HG03558 (cell line): ENCODE measurements at regions not wholly inside any gene's neighbourhood (a gene's known extent, or its start where the extent isn't known, plus 50 kb on each side); places are given as distances from the start of the nearest gene placed in this dataset.
"Not testable (repeated sequence)": the region's sequence is repeated elsewhere in the genome, so short reads cannot be mapped to it uniquely, and the experiment has no call there.

Source experiments
- ATAC-seq: cut with Tn5 transposase; IDR thresholded peaks from one replicate; pipeline ENCODE4 v1.9.1; 2021; ENCODE audit warnings: moderate number of reproducible peaks; ENCODE audit not compliant: unreplicated experiment; ENCODE audit errors: extremely low read depth

DNA sequence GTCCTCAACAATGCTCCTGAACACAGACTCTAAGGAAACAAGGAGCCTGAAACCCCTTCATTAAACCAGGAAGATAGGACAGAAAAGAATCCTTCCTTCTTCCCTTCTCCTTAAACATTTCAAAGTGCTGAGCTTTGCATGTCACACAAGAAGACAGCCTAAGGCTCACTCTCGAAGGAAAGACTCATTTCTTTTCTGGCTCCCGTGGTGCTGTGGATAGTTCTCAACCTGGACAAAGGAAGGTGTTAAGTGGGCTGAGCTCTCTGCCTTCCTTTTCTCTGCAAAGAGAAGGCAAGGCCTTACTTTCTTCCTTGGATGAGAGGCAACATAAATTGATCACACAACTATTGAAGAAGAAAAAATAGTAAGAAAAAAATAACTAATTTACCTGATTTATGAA lies 452.4 kb upstream of the DDI1 start:
- ATAC-seq, result no peak

- ATAC-seq, result no peak
These were observed 451.7 kb upstream of the DDI1 start for GRCh38 chr11:103584720-103585119.

- no peak for ATAC-seq
These were observed 451.0 kb upstream of the DDI1 start for GRCh38 chr11:103585401-103585800.

DNA sequence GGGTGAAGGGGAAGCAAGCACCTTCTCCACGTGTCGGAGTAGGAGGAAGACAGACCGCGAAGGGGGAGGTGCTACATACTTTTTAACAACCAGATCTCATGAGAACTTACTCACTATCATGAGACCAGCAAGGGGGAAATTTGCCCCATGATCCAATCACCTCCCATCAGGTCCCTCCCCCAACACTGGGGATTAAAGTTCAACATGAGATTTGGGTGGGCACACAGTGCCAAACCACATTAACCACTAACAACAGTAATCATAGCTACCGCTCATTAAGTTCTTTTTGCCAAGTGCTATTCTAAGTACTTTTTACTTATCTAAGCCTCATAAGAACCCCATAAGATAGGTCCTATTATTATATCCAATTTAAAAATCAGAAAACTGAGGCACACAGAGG lies 450.5 kb upstream of the DDI1 start:
- ATAC-seq, result no peak

DNA sequence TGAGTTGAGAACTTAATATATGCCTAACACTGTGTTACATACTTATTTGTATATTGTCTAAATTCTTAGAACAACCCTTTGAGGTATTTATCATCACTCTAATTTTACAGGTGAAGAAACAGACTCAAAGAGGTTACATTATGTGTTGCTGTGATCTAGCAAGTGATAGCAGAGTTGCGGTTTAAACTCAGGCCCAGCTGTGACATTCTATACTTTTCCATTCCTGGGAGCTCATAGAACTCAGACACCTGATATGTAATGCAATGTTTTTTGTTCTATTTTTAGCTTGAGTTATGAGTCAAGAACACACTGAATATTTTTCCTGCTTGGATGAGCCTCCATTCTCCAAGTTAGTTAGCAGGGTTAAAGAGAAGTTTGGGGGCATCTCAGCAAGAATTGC lies 449.7 kb upstream of the DDI1 start:
- ATAC-seq, result no peak

GRCh38 chr11:103587901-103588788 lies 448.3 kb upstream of the DDI1 start:
- no peak for ATAC-seq

GRCh38 chr11:103591554-103591953 lies 444.9 kb upstream of the DDI1 start:
- ATAC-seq, result no peak

DNA sequence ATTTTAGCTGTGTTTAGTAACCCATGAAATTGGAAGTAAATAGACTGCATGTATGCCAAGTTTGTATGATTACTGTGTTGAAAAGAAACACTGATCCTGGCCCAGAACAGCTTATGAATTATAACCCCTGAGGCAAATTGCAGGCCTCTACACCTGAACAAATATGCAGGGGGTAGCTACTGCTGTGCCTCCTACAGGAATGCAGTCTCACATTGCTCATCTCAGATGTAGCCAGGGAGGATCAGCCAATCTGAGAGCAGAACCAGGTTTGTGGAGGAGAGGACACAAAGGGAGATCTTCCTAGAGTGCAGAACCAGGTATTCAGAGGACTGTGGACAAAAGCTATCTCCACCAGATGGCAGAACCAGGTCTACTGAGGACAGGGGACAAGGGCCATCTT lies 442.2 kb upstream of the DDI1 start:
- ATAC-seq, result no peak

GRCh38 chr11:103596315-103596714 lies 440.1 kb upstream of the DDI1 start:
- no peak for ATAC-seq

DNA sequence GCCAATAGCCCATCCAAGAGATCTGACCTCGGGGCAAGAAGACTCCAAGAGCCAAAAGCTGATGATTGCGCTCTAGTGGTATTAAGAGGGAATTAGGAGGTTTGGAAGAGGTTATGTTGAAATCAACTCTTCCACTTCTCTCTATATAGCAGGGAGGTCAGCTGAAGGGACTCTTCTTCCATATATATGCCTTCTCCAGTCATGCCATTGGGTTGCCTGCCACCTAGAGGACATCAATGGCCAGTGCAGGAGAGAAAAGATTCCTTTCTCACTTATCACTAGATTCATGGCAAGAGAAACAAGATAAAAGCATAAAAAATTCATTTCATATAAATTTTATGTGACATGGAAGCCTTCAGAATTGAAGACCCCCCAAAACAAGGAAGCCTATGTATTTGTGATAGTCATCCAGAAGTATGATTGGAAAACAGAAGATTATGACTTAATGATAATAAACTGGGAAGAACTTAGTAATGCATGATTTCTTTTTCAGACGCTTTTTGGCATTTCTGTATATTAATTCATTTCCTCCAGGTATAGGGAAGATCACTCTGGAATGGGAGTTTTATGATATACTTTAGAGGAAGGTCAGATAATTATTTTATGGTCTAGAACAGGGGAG lies 435.1 kb upstream of the DDI1 start:
- peak; percentile 96 for ATAC-seq

DNA sequence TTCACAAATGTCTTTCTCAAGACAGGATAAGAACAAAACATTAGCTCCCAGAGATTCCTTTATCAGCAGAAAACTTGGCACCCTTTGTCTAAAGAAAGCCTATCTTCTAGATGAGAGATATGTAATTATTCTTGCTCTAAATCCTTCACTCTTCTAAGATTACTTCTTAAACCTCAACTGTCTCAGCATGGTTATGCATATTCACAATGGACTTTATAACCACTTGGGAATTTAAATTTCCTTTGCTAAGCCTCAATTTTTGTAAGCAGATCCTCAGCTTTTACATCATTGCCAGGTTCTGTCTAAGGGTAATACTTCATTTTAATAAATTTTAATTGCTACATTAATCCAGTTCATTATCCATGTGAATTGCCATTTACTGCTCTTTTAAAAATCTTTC lies 433.6 kb upstream of the DDI1 start:
- ATAC-seq, result no peak

DNA sequence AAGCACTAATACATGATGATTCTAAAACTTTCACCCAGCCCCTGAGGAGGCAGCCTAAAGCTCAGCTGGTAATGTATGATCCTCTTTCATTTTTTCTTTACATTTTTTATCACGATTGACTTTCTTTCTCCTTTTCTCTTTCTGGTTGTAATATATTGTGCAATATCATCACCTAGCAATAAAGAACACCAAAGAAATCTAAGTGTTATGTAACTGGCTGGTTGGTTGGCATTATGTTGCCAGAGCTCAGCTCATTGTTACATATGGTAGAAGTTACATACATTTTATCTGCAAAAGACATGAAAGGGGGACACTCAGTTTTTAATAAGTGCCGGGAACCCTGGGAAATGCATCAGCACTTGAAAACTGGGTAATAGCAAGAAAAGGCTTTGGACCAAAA lies 432.1 kb upstream of the DDI1 start:
- no peak for ATAC-seq

DNA sequence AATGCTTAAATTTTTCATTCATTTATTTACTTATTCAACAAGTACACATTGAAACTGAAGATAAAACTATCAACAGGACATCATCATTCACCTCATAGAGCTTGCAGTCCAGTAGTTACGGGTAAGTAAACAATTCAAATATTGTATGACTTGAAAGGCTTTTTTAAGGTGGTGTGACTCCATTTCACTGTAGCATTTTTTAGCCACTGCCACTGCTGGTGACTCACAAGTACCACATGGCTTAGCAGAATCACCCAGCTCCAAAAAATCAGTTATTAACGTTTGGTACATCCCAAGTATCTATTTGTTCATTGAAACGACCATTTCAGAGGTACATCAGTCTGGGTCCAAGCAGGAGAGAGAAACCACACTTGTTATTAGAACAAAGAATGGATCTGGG lies 427.9 kb upstream of the DDI1 start:
- no peak for ATAC-seq

DNA sequence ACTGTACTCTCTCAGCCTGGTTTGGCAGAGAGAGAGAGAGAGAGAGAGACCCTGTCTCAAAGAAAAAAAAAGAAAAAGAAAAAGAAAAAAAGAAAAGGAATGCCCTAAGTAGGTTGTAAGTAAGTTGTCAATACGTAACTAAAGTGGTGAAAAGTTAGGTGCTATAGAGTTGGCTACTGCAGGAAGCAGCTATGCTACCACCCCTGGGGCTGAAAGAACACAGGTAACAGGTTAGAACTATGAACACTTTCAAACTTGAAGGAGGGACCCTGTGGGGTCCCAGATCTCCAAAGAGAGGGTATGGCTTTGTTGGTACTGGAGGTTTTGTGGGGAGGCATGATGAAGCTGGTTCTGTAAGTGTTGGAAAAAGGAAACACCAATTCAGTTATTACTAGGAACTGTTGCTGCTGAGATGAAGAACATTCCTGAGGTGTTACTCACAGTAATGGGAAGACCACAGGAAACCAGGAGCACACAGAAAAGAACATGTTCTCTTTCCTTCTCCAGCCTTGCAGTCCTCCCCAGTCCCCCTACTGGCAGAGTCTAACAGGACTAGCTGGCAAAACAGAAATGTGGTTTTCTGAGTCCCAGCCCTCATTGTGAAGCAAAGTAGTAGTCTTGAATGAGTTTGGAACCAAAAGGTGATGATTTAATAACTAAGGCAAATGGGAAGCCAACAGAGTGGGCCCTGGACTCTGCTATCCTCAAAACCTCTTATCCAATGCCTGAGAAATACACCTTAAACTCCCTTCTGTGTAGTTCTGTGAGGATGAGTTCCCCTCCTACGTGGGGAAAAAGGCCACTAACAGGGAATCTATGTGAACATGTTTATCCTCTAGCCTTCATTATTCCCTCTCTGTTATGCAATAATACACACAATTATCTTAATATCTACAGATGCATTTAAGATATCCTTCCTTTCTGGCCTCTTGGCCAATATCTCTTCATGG lies 427.0 kb upstream of the DDI1 start:
- ATAC-seq, result no peak

DNA sequence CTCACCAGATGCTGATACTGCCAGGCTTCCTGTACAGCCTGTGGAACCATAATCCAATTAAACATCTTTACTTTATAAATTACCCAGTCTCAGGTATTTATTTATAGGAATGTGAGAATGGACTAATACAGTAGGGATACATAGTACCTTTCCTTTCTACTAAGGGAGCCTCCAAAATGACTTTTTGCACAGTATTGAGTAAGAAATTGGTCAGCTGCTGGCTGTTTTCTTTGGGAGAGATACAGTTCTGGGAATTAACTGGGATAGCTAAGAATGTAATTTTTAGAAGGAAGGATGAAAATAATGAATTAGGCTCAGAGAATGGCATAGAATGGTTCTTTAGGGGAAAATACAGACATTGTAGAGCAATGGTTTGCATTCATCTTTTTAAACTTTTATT lies 426.0 kb upstream of the DDI1 start:
- ATAC-seq, result no peak

- ATAC-seq, result not testable (repeated sequence)
These were observed 424.7 kb upstream of the DDI1 start for GRCh38 chr11:103611526-103612260.

DNA sequence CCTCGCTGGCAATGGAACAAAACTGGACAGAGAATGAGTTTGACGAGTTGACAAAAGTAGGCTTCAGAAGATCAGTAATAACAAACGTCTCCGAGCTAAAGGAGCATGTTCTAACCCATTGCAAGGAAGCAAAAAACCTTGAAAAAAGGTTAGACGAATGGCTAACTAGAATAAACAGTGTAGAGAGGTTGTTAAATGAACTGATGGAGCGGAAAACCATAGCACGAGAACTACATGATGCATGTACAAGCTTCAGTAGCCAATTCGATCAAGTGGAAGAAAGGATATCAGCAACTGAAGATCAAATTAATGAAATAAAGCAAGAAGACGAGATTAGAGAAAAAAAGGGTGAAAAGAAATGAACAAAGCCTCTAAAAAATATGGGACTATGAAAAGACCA lies 424.0 kb upstream of the DDI1 start:
- not testable (repeated sequence) for ATAC-seq

DNA sequence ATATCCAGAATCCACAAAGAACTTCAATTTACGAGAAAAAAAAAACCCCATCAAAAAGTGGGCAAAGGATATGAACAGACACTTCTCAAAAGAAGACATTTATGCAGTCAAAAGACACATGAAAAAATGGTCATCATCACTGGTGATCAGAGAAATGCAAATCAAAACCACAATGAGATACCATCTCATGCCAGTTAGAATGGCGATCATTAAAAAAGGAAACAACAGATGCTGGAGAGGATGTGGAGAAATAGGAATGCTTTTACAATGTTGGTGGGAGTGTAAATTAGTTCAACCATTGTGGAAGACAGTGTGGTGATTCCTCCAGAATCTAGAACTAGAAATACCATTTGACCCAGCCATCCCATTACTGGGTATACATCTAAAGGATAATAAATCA lies 419.9 kb upstream of the DDI1 start:
- ATAC-seq, result not testable (repeated sequence)

GRCh38 chr11:103618528-103618927 lies 417.9 kb upstream of the DDI1 start:
- no peak for ATAC-seq

DNA sequence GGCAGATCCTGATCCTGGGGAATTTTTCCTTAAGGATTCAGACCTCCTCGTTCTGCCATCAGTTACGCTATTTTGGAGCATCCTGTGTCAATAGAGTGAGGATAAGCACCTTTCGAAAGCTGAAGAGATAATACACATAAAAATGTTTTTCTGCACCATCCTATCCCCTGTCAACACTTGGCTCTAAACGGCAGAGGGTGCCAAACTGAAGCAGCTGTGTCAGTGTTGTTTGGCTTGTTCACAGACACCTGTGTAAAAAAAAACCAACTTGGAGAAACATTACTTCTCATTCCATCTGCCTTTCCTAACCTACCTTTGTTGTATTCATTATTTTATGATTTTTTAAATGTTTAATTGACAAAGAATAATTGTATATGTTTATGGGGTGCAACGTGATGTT lies 417.0 kb upstream of the DDI1 start:
- no peak for ATAC-seq
